ENCODE measurements at regions not wholly inside any gene's neighbourhood (a gene's known extent, or its start where the extent isn't known, plus 50 kb on each side); places are given as distances from the start of the nearest gene placed in this dataset.

DNA sequence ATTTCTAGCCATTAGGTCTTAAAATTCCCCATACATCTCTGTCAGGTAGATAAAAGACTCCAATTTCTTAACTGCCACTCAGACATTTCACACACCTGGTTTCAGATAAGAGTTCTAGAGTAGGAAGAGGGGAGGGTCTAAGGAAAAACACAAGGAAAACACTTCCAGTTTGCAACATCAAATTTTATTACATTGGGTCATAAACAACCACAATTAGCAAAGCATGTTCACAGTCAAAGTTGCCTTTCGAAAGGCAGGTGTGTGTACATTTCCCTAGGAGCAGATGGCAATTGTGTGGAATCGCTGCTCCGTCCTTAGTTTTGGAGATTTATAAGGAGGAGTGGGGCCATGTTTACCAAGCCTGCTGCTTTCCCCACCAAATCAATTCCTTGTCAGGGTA is 120.8 kb downstream of the DMRT2 start:
- TF ChIP-seq CTCF (IDR thresholded peaks at IDR 0.05), result no peak
- no peak for TF ChIP-seq POLR2A (IDR thresholded peaks at IDR 0.05)

Measured in Peyer's patch (tissue), 4 donors.